ENCODE measurements at regions not wholly inside any gene's neighbourhood (a gene's known extent, or its start where the extent isn't known, plus 50 kb on each side); places are given as distances from the start of the nearest gene placed in this dataset.

DNA sequence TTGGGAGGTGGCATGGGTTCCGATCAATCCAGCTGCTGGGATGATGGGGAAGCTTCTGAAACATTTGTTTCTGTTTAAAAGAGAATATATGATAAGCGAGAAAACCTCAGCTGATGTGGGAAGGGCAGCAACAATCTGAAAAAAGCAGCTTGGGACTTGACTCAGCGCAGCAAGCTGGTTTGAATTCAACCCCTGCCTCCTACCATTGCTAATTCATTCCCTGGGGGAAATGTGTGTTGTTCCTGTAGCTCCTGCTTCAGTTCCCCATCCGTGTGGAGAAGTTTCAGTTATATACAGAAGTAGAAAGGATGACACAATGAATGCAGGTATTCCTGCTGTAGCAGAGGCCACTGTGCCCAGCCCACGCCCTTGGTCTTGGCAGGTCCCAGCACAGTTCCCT, 145.1 kb downstream of the NXNL2 start:
- TF ChIP-seq POLR2AphosphoS5 (IDR thresholded peaks at IDR 0.05; ENCODE audit: low read depth, low read length) (no peak), POLR2A (IDR thresholded peaks at IDR 0.05; ENCODE audit: low read depth, low read length) (no peak)
